Activated CD4-positive, CD25-positive, alpha-beta regulatory T cell treated with anti-CD3 and anti-CD28 coated beads, Interleukin-2, amount 50 U/mL, for 72 hours (primary cell): ENCODE measurements at regions not wholly inside any gene's neighbourhood (a gene's known extent, or its start where the extent isn't known, plus 50 kb on each side); places are given as distances from the start of the nearest gene placed in this dataset.
A peak's percentile ranks its signal among the peaks of the same experiment; 100 is the strongest.
"Not testable (repeated sequence)": the region's sequence is repeated elsewhere in the genome, so short reads cannot be mapped to it uniquely, and the experiment has no call there.

Experiments used
- DNase-seq: peaks from one replicate; pipeline ENCODE4 v3.0.0; 2021

- not testable (repeated sequence) for DNase-seq
These were observed 465.3 kb downstream of the TMEM121 start for GRCh38 chr14:105991677-105992076.

DNA sequence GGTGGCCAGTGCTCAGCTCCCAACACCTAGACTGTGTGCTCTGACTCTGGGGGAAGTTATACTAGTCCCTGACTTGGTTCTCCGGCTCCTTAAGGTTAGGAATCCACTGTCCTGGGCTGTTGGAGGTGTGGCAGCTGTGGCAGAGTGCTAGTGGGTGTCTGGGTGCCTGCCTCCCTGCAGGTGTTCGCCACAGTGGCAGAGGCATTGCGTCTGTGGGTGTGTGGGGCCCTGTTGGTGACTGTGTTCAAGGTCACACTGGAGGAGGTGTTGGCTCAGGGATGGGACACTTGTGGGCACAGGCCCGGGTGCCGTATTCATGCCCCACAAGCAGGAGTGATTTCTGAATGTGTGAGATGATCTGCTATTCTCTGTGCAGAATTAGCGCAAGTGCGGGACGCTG, 467.4 kb downstream of the TMEM121 start:
- no peak for DNase-seq

DNA sequence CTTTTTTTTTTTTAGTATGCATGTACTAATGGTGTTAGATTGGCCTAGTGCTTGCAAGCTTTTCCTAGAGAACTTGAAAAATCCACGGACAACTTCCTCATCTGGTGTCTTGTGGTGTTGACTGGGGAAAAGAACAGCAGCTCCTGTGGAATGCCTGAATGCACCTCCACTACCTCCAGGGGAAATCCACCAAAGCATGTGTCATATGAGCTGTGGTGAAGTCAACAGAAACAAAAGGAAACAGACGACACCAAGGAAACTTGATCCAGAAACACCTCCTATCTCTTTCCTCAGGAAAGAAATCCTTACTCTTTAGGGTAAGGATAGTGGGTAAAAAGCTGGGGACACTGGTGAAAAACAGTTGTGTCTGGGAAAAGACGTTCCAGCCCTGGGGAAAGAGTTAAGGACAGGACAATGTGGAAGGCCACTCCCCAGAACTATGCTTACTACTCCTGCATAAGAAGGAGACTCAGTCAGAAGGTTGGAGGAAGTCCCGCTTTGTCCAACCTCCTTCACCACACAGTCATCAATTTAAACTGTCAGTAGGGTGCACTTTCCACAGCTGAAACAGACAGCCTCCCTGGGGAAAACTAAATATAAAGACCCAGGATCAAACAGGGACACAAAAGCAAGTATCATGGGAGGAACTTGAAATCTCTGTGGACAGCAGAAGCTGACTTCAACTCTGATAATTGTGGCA, 468.8 kb downstream of the TMEM121 start:
- not testable (repeated sequence) for DNase-seq

DNA sequence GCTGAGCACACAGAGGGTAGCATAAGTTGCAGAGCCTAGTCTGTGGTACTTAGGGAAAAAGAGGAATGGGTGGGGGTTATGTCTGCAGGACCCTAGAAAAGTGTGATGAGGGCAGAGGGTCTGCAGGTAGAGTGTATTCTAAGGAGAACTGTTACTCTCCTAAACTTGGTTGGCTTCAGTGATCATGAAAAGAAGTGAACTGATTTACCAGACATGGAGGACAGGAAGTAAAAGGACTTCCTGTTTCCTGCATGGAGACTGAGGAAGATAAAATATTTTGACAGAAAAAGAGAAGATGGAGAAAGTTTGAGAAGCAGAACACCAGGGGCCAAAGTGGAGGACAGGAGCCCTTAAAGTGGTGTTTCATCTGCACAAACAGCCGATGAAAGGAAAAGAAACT, 472.2 kb downstream of the TMEM121 start:
- DNase-seq, result not testable (repeated sequence)

- peak; percentile 79 for DNase-seq
These were observed 473.1 kb downstream of the TMEM121 start for GRCh38 chr14:105999361-106000028.

DNA sequence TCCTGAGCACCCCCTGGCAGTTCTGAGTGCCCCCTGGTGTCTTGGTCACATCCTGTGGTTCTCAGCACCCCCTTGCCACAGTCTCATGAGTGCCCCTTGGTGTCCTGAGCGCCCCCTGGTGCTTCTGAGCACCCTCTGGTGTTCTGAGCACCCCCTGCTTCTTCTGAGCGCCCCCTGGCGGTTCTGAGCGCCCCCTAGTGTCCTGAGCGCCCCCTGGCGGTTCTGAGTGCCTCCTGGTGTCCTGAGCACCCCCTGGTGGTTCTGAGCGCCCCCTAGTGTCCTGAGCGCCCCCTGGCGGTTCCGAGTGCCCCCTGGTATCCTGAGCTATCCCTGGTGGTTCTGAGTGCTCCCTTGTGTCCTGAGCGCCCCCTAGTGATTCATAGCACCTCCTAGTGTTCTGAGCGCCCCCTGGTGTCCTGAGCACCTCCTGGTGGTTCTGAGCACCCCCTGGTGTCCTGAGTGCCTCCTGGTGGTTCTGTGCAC, 473.7 kb downstream of the TMEM121 start:
- not testable (repeated sequence) for DNase-seq

DNA sequence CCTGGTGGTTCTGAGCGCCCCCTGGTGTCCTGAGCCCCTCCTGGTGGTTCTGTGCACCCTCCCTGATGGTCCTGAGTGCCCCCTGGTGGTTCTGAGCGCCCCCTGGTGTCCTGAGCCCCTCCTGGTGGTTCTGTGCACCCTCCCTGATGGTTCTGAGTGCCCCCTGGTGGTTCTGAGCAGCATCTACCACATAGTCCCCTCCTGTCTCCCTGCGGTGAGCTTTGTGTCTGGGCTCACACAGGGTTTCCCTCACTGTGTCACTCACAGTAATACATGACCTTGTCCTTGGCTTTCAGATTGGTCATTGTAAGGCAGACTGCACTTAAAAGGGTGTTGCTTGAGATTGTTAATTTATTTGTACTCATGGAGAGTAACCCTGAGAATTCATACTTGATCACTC, 474.9 kb downstream of the TMEM121 start:
- not testable (repeated sequence) for DNase-seq

GRCh38 chr14:106003351-106003750, 477.0 kb downstream of the TMEM121 start:
- no peak for DNase-seq

- peak; percentile 41 for DNase-seq
These were observed 478.8 kb downstream of the TMEM121 start for GRCh38 chr14:106004937-106005795.

DNA sequence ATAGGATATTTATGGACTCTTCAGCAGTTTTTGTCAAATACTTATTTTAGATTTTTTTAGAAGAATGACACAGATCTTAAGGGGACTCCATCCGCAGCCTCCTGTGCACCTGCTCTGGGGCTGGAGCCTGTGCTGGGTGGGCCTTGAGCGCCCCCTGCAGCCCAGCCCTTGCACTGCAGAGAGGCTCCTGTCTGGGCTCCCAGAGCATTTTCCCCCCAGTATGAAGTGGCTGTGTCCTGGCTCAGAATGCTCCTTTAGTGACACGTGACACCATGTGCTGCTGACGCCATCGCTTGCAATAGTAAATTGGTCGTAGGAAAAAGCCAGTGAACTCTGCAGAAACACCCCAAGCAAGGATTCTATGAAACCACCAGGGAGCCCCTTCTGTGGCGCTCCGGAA, 479.7 kb downstream of the TMEM121 start:
- peak; percentile 50 for DNase-seq

DNA sequence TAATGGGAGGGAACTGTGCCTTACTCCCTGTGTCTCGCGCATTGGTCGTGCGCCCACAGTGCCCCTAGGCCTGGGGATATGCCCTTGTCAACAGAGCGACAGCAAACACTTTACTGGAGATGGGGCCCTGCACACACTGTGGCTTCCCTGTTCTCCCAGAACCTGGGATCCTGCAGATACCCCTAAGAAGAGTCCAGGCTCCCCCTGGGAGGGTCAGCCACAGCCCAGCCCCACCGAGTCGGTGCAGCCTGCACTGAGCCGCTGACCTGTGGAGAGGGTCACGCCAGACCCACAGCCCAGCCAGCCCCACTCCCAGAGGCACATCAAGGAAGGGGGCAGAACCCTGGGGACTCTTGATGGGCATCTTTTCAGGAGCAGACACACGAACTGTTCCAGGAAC, 480.3 kb downstream of the TMEM121 start:
- not testable (repeated sequence) for DNase-seq

DNA sequence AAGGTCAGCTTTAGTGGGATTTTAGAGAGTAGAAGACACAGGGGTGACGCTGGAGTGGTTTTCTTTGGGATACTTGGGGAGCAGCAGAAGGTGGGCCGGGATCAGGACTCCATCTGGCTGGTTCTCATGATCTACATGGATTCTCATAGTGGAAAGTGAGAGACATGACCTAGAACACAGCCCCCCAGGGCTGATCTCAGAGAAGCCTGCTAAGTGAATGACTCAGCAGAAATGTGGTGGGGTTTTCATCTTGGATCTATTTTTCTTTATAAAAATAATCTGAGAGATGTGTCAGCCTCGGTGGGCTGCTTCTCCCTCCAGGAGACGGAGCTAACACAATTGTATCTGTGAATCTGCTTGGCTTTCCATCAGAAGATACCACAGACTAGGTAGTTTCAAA, 484.4 kb downstream of the TMEM121 start:
- no peak for DNase-seq

DNA sequence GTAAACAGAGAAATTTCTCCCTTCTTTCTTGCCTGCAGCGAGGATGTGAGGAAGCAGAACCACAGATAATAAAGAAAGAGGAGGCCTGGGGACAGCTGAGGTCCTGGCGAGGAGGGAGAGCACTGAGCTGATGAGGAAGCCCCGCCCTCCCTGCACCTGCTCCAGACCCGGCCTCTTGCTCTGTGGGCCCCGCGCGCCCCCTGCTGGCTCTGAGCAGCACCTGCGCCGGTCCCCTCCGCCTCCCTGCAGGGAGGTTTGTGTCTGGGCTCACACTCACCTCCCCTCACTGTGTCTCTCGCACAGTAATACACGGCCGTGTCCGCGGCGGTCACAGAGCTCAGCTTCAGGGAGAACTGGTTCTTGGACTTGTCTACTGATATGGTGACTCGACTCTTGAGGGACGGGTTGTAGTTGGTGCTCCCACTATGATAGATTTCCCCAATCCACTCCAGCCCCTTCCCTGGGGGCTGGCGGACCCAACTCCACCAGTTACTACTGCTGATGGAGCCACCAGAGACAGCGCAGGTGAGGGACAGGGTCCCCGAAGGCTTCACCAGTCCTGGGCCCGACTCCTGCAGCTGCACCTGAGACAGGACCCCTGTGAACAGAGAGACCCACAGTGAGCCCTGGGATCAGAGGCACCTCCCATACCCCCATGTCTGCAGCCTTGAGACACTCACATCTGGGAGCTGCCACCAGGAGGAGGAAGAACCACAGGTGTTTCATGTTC, 485.4 kb downstream of the TMEM121 start:
- DNase-seq, result peak; percentile 76

DNA sequence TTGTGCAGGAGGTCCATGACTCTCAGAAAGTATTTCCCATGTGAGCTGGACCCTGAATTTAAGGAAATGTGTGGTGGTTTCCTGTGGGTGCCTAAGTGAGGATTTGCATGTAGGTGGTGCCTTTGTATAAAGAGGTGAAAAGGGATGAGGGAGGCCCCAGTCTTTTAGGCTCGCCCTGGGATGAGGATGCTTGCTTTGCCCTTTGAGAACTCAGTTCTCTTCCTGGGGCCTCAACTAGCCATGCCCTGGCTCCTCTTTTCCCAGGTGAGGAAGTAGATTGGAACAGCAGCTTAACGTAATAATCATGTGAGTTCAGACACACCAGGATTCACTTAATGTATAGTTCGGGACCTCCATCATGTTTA, 486.0 kb downstream of the TMEM121 start:
- DNase-seq, result not testable (repeated sequence)

- no peak for DNase-seq
These were observed 487.5 kb downstream of the TMEM121 start for GRCh38 chr14:106013879-106014376.

- DNase-seq, result not testable (repeated sequence)
These were observed 491.6 kb downstream of the TMEM121 start for GRCh38 chr14:106017952-106018351.

GRCh38 chr14:106021832-106022231, 495.4 kb downstream of the TMEM121 start:
- DNase-seq, result no peak

DNA sequence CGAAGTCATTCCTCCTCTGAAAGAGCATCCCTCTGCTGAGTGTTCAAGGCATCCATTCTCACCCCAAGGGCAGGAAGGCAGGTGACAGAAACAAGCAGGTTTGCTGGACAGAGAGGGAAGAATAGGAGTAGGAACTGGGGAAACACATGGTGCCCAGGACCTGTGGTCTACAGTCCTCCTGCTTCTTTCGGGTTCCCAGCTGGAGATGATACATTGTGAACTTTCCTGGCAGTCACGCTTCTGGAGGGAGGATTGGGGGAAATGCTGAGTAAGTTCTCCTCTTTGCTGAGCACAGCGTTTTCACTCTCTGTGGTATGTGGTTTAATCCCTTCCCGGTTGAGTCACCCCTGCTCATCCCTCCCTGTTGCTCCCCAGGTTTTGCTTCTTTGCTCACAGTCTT, 496.3 kb downstream of the TMEM121 start:
- not testable (repeated sequence) for DNase-seq

- DNase-seq, result no peak
These were observed 497.0 kb downstream of the TMEM121 start for GRCh38 chr14:106023411-106023810.

- DNase-seq, result no peak
These were observed 498.7 kb downstream of the TMEM121 start for GRCh38 chr14:106024983-106025604.

DNA sequence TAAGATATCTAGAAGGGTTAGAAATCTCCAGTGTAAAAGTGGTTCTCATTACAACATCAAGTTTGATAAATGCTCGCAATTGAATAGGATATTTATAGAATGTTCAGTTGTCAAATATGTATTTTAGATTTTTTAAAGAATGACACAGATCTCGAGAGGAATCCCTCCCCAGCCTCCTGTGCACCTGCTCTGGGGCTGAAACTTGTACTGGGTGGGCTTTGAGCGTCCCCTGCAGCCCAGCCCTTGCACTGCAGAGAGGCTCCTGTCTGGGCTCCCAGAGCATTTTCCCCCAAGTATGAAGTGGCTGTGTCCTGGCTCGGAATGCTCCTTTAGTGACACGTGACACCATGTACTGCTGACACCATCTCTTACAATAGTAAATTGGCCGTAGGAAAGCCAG, 499.6 kb downstream of the TMEM121 start:
- DNase-seq, result no peak

GRCh38 chr14:106027759-106028158, 501.4 kb downstream of the TMEM121 start:
- not testable (repeated sequence) for DNase-seq
